SK-N-SH (cell line): ENCODE measurements at regions not wholly inside any gene's neighbourhood (a gene's known extent, or its start where the extent isn't known, plus 50 kb on each side); places are given as distances from the start of the nearest gene placed in this dataset.

Source experiments
- CTCF ChIA-PET: fragments of 300-600, 350-600 bp; formaldehyde crosslinking; extraction: SDS; loops from one replicate; lab custom pipeline; 2021; lab: Yijun Ruan, JAX
- POLR2A ChIA-PET: fragments of 350-600 bp; sonication (Branson Sonifier 250); formaldehyde crosslinking; extraction: SDS; loops from one replicate; lab custom pipeline; 2020; ENCODE audit warnings: antibody characterized with exemption, inconsistent platforms; lab: Yijun Ruan, JAX
- DNase-seq: peaks from one replicate; pipeline ENCODE4 v3.0.0; 2012
- H2AFZ ChIP-seq: fragments of 200-600 bp; sonication (generic); 2 replicates; pipeline ENCODE4 v1.8.1; 2016; ENCODE audit warnings: antibody characterized with exemption, mild to moderate bottlenecking, low read depth
- H3F3A ChIP-seq: fragments of 200-600 bp; sonication (generic); replicated peaks from 2 replicates; pipeline ENCODE3; 2016; ENCODE audit warnings: antibody characterized with exemption, mild to moderate bottlenecking; ENCODE audit not compliant: insufficient read depth
- H3K27ac ChIP-seq, 2 experiments: fragments of 200-500 bp in 1 of 2; fragments of 200-600 bp in 1 of 2; sonication (Bioruptor generic) in 1 of 2; sonication (generic), shearing (Covaris generic) in 1 of 2; 2 replicates each; pipeline versions ENCODE4 v1.5.1 to v1.6.1; 2014 to 2016; ENCODE audit warnings: low read depth in 2 of 2, inconsistent platforms in 1 of 2, low read length in 1 of 2, mild to moderate bottlenecking in 1 of 2, mixed read lengths in 1 of 2
- H3K27me3 ChIP-seq: fragments of 200-600 bp; sonication (generic), shearing (Covaris generic); 2 replicates; pipeline ENCODE4 v1.6.1; 2016; ENCODE audit warnings: mixed run types; ENCODE audit not compliant: insufficient read depth
- H3K36me3 ChIP-seq, 2 experiments: fragments of 200-500 bp in 1 of 2; fragments of 200-600 bp in 1 of 2; sonication (Bioruptor generic) in 1 of 2; sonication (generic) in 1 of 2; replicated peaks in 1 of 2; 2 replicates each; pipeline versions ENCODE3 to v1.5.1; 2014 to 2016; ENCODE audit warnings: low read length in 1 of 2, mild to moderate bottlenecking in 1 of 2; ENCODE audit not compliant: insufficient read depth in 2 of 2, control insufficient read depth in 1 of 2
- H3K4me1 ChIP-seq, 2 experiments: fragments of 200-500 bp in 1 of 2; fragments of 200-600 bp in 1 of 2; sonication (Bioruptor generic) in 1 of 2; sonication (generic), shearing (Covaris generic) in 1 of 2; 2 replicates each; pipeline versions ENCODE4 v1.5.1 to v1.6.1; 2014 to 2016; ENCODE audit warnings: low read depth in 1 of 2, low read length in 1 of 2, mixed run types in 1 of 2; ENCODE audit not compliant: insufficient read depth in 2 of 2, control insufficient read depth in 1 of 2
- H3K4me2 ChIP-seq: fragments of 200-600 bp; sonication (generic), shearing (Covaris generic); 2 replicates; pipeline ENCODE4 v1.6.1; 2017; ENCODE audit warnings: mixed run types
- H3K4me3 ChIP-seq, 2 experiments: fragments of 200-500 bp in 1 of 2; fragments of 200-600 bp in 1 of 2; sonication (Bioruptor generic) in 1 of 2; sonication (generic), shearing (Covaris generic) in 1 of 2; 2 replicates each; pipeline versions ENCODE4 v1.5.1 to v1.8.1; 2014 to 2016; ENCODE audit warnings: low read depth in 2 of 2, inconsistent platforms in 1 of 2, low read length in 1 of 2, mild to moderate bottlenecking in 1 of 2, mixed read lengths in 1 of 2, moderate library complexity in 1 of 2
- H3K79me2 ChIP-seq: fragments of 200-600 bp; sonication (generic); 2 replicates; pipeline ENCODE4 v1.8.1; 2017; ENCODE audit warnings: mild to moderate bottlenecking; ENCODE audit not compliant: insufficient read depth
- H3K9ac ChIP-seq: fragments of 200-600 bp; sonication (generic); 2 replicates; pipeline ENCODE4 v1.6.1; 2017; ENCODE audit warnings: mixed run types
- H3K9me2 ChIP-seq: fragments of 200-600 bp; sonication (generic); 2 replicates; pipeline ENCODE4 v1.6.1; 2017; ENCODE audit warnings: mixed run types
- H3K9me3 ChIP-seq: fragments of 200-600 bp; sonication (generic); 2 replicates; pipeline ENCODE4 v1.6.1; 2017; ENCODE audit warnings: mixed run types, mild to moderate bottlenecking, moderate library complexity
- H4K20me1 ChIP-seq: fragments of 200-600 bp; sonication (generic); 2 replicates; pipeline ENCODE4 v1.6.1; 2017; ENCODE audit warnings: mild to moderate bottlenecking, mixed run types; ENCODE audit not compliant: insufficient read depth
- ELF1 ChIP-seq: IDR thresholded peaks from 2 replicates; pipeline ENCODE4 v1.4.0; 2012
- EP300 ChIP-seq, 2 experiments: IDR thresholded peaks; 2 replicates each; pipeline versions ENCODE4 v1.4.0 to v1.6.1; 2012; ENCODE audit warnings: borderline replicate concordance in 1 of 2, low read depth in 1 of 2, low read length in 1 of 2
- FOSL2 ChIP-seq: IDR thresholded peaks from 2 replicates; pipeline ENCODE4 v1.4.0; 2012; ENCODE audit warnings: low read depth, mild to moderate bottlenecking, moderate library complexity, borderline replicate concordance
- FOXM1 ChIP-seq: IDR thresholded peaks from 2 replicates; pipeline ENCODE4 v1.4.0; 2012; ENCODE audit warnings: low read depth, mild to moderate bottlenecking
- JUND ChIP-seq: IDR thresholded peaks from 2 replicates; pipeline ENCODE4 v1.4.0; 2012
- MEF2A ChIP-seq: IDR thresholded peaks from 2 replicates; pipeline ENCODE4 v1.4.0; 2012; ENCODE audit warnings: low read depth, borderline replicate concordance
- NFIC ChIP-seq: IDR thresholded peaks from 2 replicates; pipeline ENCODE4 v1.4.0; 2012; ENCODE audit warnings: borderline replicate concordance
- PBX3 ChIP-seq: IDR thresholded peaks from 2 replicates; pipeline ENCODE4; 2012
- RXRA ChIP-seq: IDR thresholded peaks from 2 replicates; pipeline ENCODE4 v1.4.0; 2012; ENCODE audit warnings: low read depth, mild to moderate bottlenecking, borderline replicate concordance
- SIN3A ChIP-seq: IDR thresholded peaks from 2 replicates; pipeline ENCODE4 v1.6.1; 2012; ENCODE audit warnings: low read depth, mild to moderate bottlenecking, low read length, moderate library complexity, borderline replicate concordance
- SMC3 ChIP-seq: IDR thresholded peaks from 2 replicates; pipeline ENCODE4 v1.6.1; 2012; ENCODE audit warnings: low read depth, low read length, improper control_type of control experiment
- TCF12 ChIP-seq: IDR thresholded peaks from 2 replicates; pipeline ENCODE4 v1.4.0; 2012
- TEAD4 ChIP-seq: IDR thresholded peaks from 2 replicates; pipeline ENCODE4 v1.4.0; 2012; ENCODE audit warnings: mild to moderate bottlenecking, borderline replicate concordance; ENCODE audit not compliant: insufficient read depth
- YY1 ChIP-seq: IDR thresholded peaks from 2 replicates; pipeline ENCODE4 v1.4.0; 2012; ENCODE audit warnings: low read depth, mild to moderate bottlenecking
- WGBS: methylation state at CpG from one replicate; pipeline ENCODE4 v1.1.6; 2017; ENCODE audit warnings: low lambda C conversion rate; 5-methylcytosine and 5-hydroxymethylcytosine counted together
- TF ChIP-seq, protein P1 (sequence below): fragments of 200-600 bp; sonication (generic); IDR thresholded peaks from 2 replicates; pipeline ENCODE4 v1.6.1; 2017; ENCODE audit warnings: antibody characterized with exemption, mild to moderate bottlenecking, moderate library complexity
- TF ChIP-seq, protein P2 (sequence below): IDR thresholded peaks from 2 replicates; pipeline ENCODE4 v1.4.0; 2012; ENCODE audit warnings: low read depth, borderline replicate concordance
- TF ChIP-seq, protein P3 (sequence below): IDR thresholded peaks from 2 replicates; pipeline ENCODE4 v1.6.1; 2012; ENCODE audit warnings: mild to moderate bottlenecking, low read depth, low read length, moderate library complexity

GRCh38 chr6:139944131-139944530 lies 569.7 kb upstream of the CITED2 start:
- CTCF ChIA-PET = no interaction called here
- POLR2A ChIA-PET = no interaction called here
- Histone ChIP-seq H3K4me3 (no peak overlapping the region), H3K4me1 (peaks cover 0 to 16% of the 10 kb centered on the region in 2 experiments; a peak in 1 of 4 replicates), H3K79me2 (no peaks in the 10 kb centered on the region), H3F3A (peaks cover 13% of the 10 kb centered on the region), H4K20me1 (no peaks in the 10 kb centered on the region), H3K36me3 (no peaks in the 10 kb centered on the region), H3K9me3 (no peaks in the 10 kb centered on the region), H3K27me3 (no peaks in the 10 kb centered on the region), H3K4me2 (no peak overlapping the region), H3K9ac (peak overlapping the region; percentile 49; the same call in 1 of the 2 replicates), H3K9me2 (no peaks in the 10 kb centered on the region), H3K27ac (peak overlapping the region; percentile 63 to 77; a peak in 3 of 4 replicates), H2AFZ (peak overlapping the region; percentile 86; the same call in 1 of the 2 replicates)
- TF ChIP-seq SMC3 (no peak), YY1 (no peak), NFIC (no peak), FOSL2 (no peak), MEF2A (no peak), SIN3A (no peak)
- TF ChIP-seq, protein P1, sequence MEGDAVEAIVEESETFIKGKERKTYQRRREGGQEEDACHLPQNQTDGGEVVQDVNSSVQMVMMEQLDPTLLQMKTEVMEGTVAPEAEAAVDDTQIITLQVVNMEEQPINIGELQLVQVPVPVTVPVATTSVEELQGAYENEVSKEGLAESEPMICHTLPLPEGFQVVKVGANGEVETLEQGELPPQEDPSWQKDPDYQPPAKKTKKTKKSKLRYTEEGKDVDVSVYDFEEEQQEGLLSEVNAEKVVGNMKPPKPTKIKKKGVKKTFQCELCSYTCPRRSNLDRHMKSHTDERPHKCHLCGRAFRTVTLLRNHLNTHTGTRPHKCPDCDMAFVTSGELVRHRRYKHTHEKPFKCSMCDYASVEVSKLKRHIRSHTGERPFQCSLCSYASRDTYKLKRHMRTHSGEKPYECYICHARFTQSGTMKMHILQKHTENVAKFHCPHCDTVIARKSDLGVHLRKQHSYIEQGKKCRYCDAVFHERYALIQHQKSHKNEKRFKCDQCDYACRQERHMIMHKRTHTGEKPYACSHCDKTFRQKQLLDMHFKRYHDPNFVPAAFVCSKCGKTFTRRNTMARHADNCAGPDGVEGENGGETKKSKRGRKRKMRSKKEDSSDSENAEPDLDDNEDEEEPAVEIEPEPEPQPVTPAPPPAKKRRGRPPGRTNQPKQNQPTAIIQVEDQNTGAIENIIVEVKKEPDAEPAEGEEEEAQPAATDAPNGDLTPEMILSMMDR = no peak
- 82% methylated on average over 3 of the region's 3 CpGs for WGBS
- no peak for DNase-seq

DNA sequence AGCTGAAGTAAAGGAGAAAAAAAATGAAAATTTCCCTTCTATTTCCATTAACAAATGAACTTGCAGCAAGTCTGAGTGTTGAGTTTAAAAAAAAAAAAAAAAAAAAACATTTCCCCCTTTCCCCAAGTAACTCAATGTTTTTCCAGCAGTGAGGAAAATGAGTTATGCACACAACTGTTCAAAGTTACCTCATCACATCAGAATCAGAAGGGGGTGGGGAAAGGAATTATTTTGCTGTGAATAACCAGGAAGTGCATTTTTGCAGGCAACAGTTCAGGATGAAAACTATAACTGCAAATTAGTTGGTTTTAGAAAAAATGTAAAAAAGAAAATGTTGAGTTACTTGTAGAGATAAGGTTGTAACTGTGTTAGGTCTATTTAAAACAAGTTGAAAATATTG lies 568.9 kb upstream of the CITED2 start:
- no peak overlapping the region for H3K4me3 ChIP-seq
- H3K4me2 ChIP-seq = no peak overlapping the region
- DNase-seq = no peak
- H3K36me3 ChIP-seq = no peaks in the 10 kb centered on the region
- no peaks in the 10 kb centered on the region for H4K20me1 ChIP-seq
- H3F3A ChIP-seq = peaks cover 13% of the 10 kb centered on the region
- CTCF ChIA-PET = no interaction called here
- no peaks in the 10 kb centered on the region for H3K9me3 ChIP-seq
- H3K27me3 ChIP-seq = no peaks in the 10 kb centered on the region
- POLR2A ChIA-PET = no interaction called here
- peaks cover 0 to 16% of the 10 kb centered on the region in 2 experiments; a peak in 1 of 4 replicates for H3K4me1 ChIP-seq
- no peaks in the 10 kb centered on the region for H3K79me2 ChIP-seq
- H3K27ac ChIP-seq = peak overlapping the region; percentile 63 to 77; a peak in 3 of 4 replicates
- H3K9me2 ChIP-seq = no peaks in the 10 kb centered on the region
- peak overlapping the region; percentile 49; the same call in 1 of the 2 replicates for H3K9ac ChIP-seq
- H2AFZ ChIP-seq = peak overlapping the region; percentile 86; the same call in 1 of the 2 replicates
- TF ChIP-seq, protein P2, sequence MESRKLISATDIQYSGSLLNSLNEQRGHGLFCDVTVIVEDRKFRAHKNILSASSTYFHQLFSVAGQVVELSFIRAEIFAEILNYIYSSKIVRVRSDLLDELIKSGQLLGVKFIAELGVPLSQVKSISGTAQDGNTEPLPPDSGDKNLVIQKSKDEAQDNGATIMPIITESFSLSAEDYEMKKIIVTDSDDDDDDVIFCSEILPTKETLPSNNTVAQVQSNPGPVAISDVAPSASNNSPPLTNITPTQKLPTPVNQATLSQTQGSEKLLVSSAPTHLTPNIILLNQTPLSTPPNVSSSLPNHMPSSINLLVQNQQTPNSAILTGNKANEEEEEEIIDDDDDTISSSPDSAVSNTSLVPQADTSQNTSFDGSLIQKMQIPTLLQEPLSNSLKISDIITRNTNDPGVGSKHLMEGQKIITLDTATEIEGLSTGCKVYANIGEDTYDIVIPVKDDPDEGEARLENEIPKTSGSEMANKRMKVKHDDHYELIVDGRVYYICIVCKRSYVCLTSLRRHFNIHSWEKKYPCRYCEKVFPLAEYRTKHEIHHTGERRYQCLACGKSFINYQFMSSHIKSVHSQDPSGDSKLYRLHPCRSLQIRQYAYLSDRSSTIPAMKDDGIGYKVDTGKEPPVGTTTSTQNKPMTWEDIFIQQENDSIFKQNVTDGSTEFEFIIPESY = peak; percentile 54; the same call in 1 of the 2 replicates
- TF ChIP-seq PBX3 = peak; percentile 71
- TF ChIP-seq EP300 (IDR thresholded peaks at IDR 0.05; ENCODE audit: borderline replicate concordance in 1 of 2, low read depth in 1 of 2, low read length in 1 of 2) = peak in 1 of 2 experiments; percentile 93; a peak in 2 of 4 replicates
- TF ChIP-seq NFIC = peak; percentile 46; the same call in 1 of the 2 replicates
- peak; percentile 88 for TF ChIP-seq ELF1
- TF ChIP-seq JUND = peak; percentile 88
- peak; percentile 78 for TF ChIP-seq FOSL2
- TF ChIP-seq TCF12 = peak; percentile 87
- TF ChIP-seq, protein P1 = no peak
- TF ChIP-seq, protein P3, sequence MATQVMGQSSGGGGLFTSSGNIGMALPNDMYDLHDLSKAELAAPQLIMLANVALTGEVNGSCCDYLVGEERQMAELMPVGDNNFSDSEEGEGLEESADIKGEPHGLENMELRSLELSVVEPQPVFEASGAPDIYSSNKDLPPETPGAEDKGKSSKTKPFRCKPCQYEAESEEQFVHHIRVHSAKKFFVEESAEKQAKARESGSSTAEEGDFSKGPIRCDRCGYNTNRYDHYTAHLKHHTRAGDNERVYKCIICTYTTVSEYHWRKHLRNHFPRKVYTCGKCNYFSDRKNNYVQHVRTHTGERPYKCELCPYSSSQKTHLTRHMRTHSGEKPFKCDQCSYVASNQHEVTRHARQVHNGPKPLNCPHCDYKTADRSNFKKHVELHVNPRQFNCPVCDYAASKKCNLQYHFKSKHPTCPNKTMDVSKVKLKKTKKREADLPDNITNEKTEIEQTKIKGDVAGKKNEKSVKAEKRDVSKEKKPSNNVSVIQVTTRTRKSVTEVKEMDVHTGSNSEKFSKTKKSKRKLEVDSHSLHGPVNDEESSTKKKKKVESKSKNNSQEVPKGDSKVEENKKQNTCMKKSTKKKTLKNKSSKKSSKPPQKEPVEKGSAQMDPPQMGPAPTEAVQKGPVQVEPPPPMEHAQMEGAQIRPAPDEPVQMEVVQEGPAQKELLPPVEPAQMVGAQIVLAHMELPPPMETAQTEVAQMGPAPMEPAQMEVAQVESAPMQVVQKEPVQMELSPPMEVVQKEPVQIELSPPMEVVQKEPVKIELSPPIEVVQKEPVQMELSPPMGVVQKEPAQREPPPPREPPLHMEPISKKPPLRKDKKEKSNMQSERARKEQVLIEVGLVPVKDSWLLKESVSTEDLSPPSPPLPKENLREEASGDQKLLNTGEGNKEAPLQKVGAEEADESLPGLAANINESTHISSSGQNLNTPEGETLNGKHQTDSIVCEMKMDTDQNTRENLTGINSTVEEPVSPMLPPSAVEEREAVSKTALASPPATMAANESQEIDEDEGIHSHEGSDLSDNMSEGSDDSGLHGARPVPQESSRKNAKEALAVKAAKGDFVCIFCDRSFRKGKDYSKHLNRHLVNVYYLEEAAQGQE = no peak
- TF ChIP-seq RXRA = peak; percentile 48; the same call in 1 of the 2 replicates
- TF ChIP-seq FOXM1 = peak; percentile 58; the same call in 1 of the 2 replicates
- TF ChIP-seq TEAD4 = peak; percentile 84
